ENCODE measurements at regions not wholly inside any gene's neighbourhood (a gene's known extent, or its start where the extent isn't known, plus 50 kb on each side); places are given as distances from the start of the nearest gene placed in this dataset.

- H3K4me1 Mint-ChIP-seq, result peaks cover 2% of the 10 kb centered on the region; the same call in 1 of the 3 replicates
Observed at GRCh38 chr4:37757121-37757520, 69.4 kb upstream of the PGM2 start.

More at GRCh38 chr4:37757121-37757520, 69.4 kb upstream of the PGM2 start:
- TF ChIP-seq POLR2AphosphoS5 (IDR thresholded peaks at IDR 0.05; ENCODE audit: low read depth) (no peak), NANOG (IDR thresholded peaks at IDR 0.05; ENCODE audit: borderline replicate concordance) (no peak), ZNF462 (CRISPR knock-in tag; IDR thresholded peaks at IDR 0.05) (no peak), JUNB (IDR thresholded peaks at IDR 0.05; ENCODE audit: unreplicated experiment) (no peak), CTCF (conservative IDR thresholded peaks at IDR 0.05; ENCODE audit: low read depth in 2 of 2) (no peak), ZNF114 (CRISPR knock-in tag; IDR thresholded peaks at IDR 0.05) (no peak), ETS1 (IDR thresholded peaks at IDR 0.05) (no peak), EZH2phosphoT487 (IDR thresholded peaks at IDR 0.05; ENCODE audit: unreplicated experiment) (no peak), EZH2 (IDR thresholded peaks at IDR 0.05; ENCODE audit: low read depth, unreplicated experiment) (no peak), REST (IDR thresholded peaks at IDR 0.05; ENCODE audit: unreplicated experiment) (no peak)
- Histone ChIP-seq H2AFZ (no peak overlapping the region), H3K27me3 (ENCODE audit: insufficient read depth) (no peaks in the 10 kb centered on the region), H4K20me1 (replicated peaks; ENCODE audit: insufficient read depth) (no peaks in the 10 kb centered on the region), H3K27ac (ENCODE audit: low read depth) (no peak overlapping the region), H3K79me2 (replicated peaks; ENCODE audit: insufficient read depth) (no peaks in the 10 kb centered on the region), H3F3A (replicated peaks; ENCODE audit: low read depth) (no peaks in the 10 kb centered on the region), H3K36me3 (ENCODE audit: insufficient read depth) (no peaks in the 10 kb centered on the region), H3K4me3 (no peak overlapping the region), H3K4me2 (no peak overlapping the region), H3K9me2 (ENCODE audit: insufficient read depth) (no peaks in the 10 kb centered on the region; the same call in 1 of the 2 replicates), H3K4me1 (ENCODE audit: insufficient read depth) (no peaks in the 10 kb centered on the region)
- Mint-ChIP-seq H3K27ac (no peak overlapping the region), H3K27me3 (ENCODE audit: insufficient read depth, low read depth, poor library complexity) (peaks cover 9% of the 10 kb centered on the region), H3K9me3 (no peaks in the 10 kb centered on the region), H3K4me3 (no peak overlapping the region), H3K36me3 (ENCODE audit: low read depth) (no peaks in the 10 kb centered on the region)
- DNase-seq (ENCODE audit: low spot score) (no peak), ATAC-seq (no peak)

Data from GM23338 (cell line).